ENCODE measurements at regions not wholly inside any gene's neighbourhood (a gene's known extent, or its start where the extent isn't known, plus 50 kb on each side); places are given as distances from the start of the nearest gene placed in this dataset.

DNA sequence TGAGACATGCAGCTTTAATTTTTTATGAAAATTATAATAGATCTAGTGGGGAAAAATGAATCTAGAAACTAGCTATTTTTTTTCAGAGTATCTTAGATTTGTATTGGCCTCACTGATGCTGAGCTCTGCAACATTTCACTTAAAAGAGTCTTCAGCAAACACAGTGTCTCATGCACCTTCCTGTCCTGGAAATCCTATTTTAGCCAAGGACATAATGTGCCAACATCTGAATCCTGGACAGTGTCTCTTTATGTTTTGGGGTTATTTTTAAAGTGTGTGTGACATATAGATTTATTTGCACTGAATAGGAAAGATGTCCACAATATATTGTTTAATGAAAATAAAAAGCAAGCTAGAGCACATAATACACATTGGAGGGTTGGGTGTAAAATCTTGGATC lies 199.1 kb upstream of the FMN2 start:
- Histone ChIP-seq H2BK15ac (ENCODE audit: low read length) (no peak overlapping the region), H3K4ac (replicated peaks; ENCODE audit: insufficient read length, low read depth, low read length) (no peak overlapping the region), H2BK20ac (ENCODE audit: low read length) (no peak overlapping the region), H4K91ac (replicated peaks; ENCODE audit: insufficient read length, low read length) (no peak overlapping the region), H2AK5ac (ENCODE audit: low read depth, low read length) (no peak overlapping the region), H2BK120ac (replicated peaks; ENCODE audit: low read depth, low read length) (no peak overlapping the region), H3K56ac (replicated peaks; ENCODE audit: insufficient read length, low read depth, low read length) (no peak overlapping the region), H3K4me2 (ENCODE audit: insufficient read depth in 1 of 2, low read depth in 2 of 2, low read length in 2 of 2) (no peak overlapping the region), H3K9ac (replicated peaks in 1 of 4; ENCODE audit: extremely low read depth in 1 of 4, low read depth in 3 of 4, low read length in 3 of 4) (no peak overlapping the region), H3K4me1 (replicated peaks in 1 of 4; ENCODE audit: control insufficient read depth in 3 of 4, insufficient read depth in 4 of 4, low read length in 3 of 4) (peaks cover 0 to 6% (median 3%) of the 10 kb centered on the region in 4 experiments; a peak in 4 of 7 replicates), H3K9me3 (ENCODE audit: insufficient read depth in 2 of 2, low read depth in 1 of 2, low read length in 1 of 2) (no peaks in the 10 kb centered on the region; a peak in 1 of 4 replicates), H3K18ac (ENCODE audit: extremely low read depth, low read length) (no peak overlapping the region), H4K5ac (ENCODE audit: insufficient read length, low read depth, low read length) (no peak overlapping the region), H4K8ac (ENCODE audit: extremely low read depth, insufficient read depth, low read length) (no peak overlapping the region), H3K79me1 (ENCODE audit: low read depth, low read length) (no peaks in the 10 kb centered on the region), H3K4me3 (ENCODE audit: extremely low read depth in 1 of 4, insufficient read depth in 2 of 4, low read depth in 3 of 4, low read length in 4 of 4) (no peak overlapping the region), H3K36me3 (ENCODE audit: control insufficient read depth in 2 of 4, insufficient read depth in 4 of 4, low read length in 3 of 4) (no peaks in the 10 kb centered on the region), H3K23me2 (ENCODE audit: low read depth, low read length) (no peaks in the 10 kb centered on the region), H4K20me1 (replicated peaks in 1 of 2; ENCODE audit: control insufficient read depth in 1 of 2, insufficient read depth in 2 of 2, low read length in 2 of 2) (no peaks in the 10 kb centered on the region), H2BK12ac (ENCODE audit: low read depth, low read length) (no peak overlapping the region), H3K14ac (ENCODE audit: insufficient read length) (no peak overlapping the region), H3K27ac (ENCODE audit: low read depth, low read length) (no peak overlapping the region), H3K79me2 (ENCODE audit: control insufficient read depth in 1 of 2, insufficient read depth in 2 of 2, low read length in 2 of 2) (no peaks in the 10 kb centered on the region), H3K27me3 (replicated peaks in 1 of 4; ENCODE audit: control insufficient read depth in 3 of 4, extremely low read depth in 1 of 4, insufficient read depth in 3 of 4, low read length in 3 of 4) (no peaks in the 10 kb centered on the region), H2BK5ac (ENCODE audit: low read depth, low read length) (no peak overlapping the region), H3K23ac (ENCODE audit: insufficient read length) (no peak overlapping the region), H2AFZ (ENCODE audit: low read length) (no peak overlapping the region)
- ChIA-PET CTCF (ENCODE audit: partially characterized antibody) (interaction anchor here (0.6 to 1.3 kb wide), 7 partner anchors 10 to 525 kb away, joined by 3 to 4 read pairs (median 3); no protein-coding TSS in a partner anchor), POLR2A (ENCODE audit: partially characterized antibody) (no interaction called here)
- TF ChIP-seq TAF7 (optimal IDR thresholded peaks at IDR 0.05; ENCODE audit: borderline replicate concordance, low read depth, low read length) (no peak), JUND (IDR thresholded peaks at IDR 0.05; ENCODE audit: low read length) (no peak), KDM5A (IDR thresholded peaks at IDR 0.05; ENCODE audit: low read length) (no peak), YY1 (IDR thresholded peaks at IDR 0.05; ENCODE audit: low read depth, low read length) (no peak), NANOG (IDR thresholded peaks at IDR 0.05; ENCODE audit: insufficient read depth, low read depth, low read length, poor library complexity, severe bottlenecking) (no peak), CREB1 (IDR thresholded peaks at IDR 0.05) (no peak)
- FAIRE-seq (no peak), DNase-seq (ENCODE audit: low read depth in 1 of 2, low spot score in 2 of 2) (no peak)

All from H1 (cell line).